Uterus (tissue), 3 donors: ENCODE measurements at regions not wholly inside any gene's neighbourhood (a gene's known extent, or its start where the extent isn't known, plus 50 kb on each side); places are given as distances from the start of the nearest gene placed in this dataset.

Experiments
- DNase-seq, 2 donors: peaks; one replicate each; pipeline ENCODE4 v3.0.0-alpha.2; 2019 to 2020
- H3K27ac ChIP-seq, 2 donors: fragments of 200-600 bp; sonication (generic); 1 replicate in 1 of 2; 2 replicates in 1 of 2; pipeline ENCODE4 v1.5.1; 2016 to 2018
- H3K27me3 ChIP-seq, 2 donors: fragments of 200-600 bp; sonication (generic); one replicate each; pipeline ENCODE4 v1.5.1; 2018 to 2019; ENCODE audit warnings: control low read depth in 1 of 2
- H3K36me3 ChIP-seq, 2 donors: fragments of 200-600 bp; sonication (generic); one replicate each; pipeline ENCODE4 v1.5.1; 2019; ENCODE audit warnings: control low read depth in 1 of 2
- H3K4me1 ChIP-seq, 2 donors: fragments of 200-600 bp; sonication (generic); one replicate each; pipeline ENCODE4 v1.5.1; 2018 to 2019; ENCODE audit warnings: control low read depth in 1 of 2
- H3K4me3 ChIP-seq, 2 donors: fragments of 200-600 bp; sonication (generic); 1 replicate in 1 of 2; 2 replicates in 1 of 2; pipeline ENCODE4 v1.5.1; 2018 to 2019; ENCODE audit warnings: mild to moderate bottlenecking in 1 of 2
- H3K9me3 ChIP-seq, 2 donors: fragments of 200-600 bp; sonication (generic); one replicate each; pipeline ENCODE4 v1.5.1; 2019; ENCODE audit warnings: control low read depth in 1 of 2
- CTCF ChIP-seq, 4 experiments: fragments of 200-600 bp in 2 of 4; fragments of 450-650 bp in 2 of 4; sonication (generic) in 2 of 4; IDR thresholded peaks; one replicate each; pipeline ENCODE4 v1.5.1; 2016 to 2019; ENCODE audit warnings: antibody characterized with exemption in 4 of 4, mild to moderate bottlenecking in 2 of 4, moderate library complexity in 1 of 4
- POLR2A ChIP-seq, 2 donors: fragments of 450-650 bp; IDR thresholded peaks; one replicate each; pipeline ENCODE4 v1.6.1; 2016; ENCODE audit warnings: antibody characterized with exemption in 2 of 2, mild to moderate bottlenecking in 1 of 2, moderate library complexity in 1 of 2
- intact Hi-C: fragments of 100-400 bp; cut with DNase I; formaldehyde crosslinking; loops from one replicate; pipeline ENCODE4 v1.15.1; 2023; ENCODE audit warnings: low total_unique reads
- donor health status: DM: yes; HTN: yes; CAD: no.

DNA sequence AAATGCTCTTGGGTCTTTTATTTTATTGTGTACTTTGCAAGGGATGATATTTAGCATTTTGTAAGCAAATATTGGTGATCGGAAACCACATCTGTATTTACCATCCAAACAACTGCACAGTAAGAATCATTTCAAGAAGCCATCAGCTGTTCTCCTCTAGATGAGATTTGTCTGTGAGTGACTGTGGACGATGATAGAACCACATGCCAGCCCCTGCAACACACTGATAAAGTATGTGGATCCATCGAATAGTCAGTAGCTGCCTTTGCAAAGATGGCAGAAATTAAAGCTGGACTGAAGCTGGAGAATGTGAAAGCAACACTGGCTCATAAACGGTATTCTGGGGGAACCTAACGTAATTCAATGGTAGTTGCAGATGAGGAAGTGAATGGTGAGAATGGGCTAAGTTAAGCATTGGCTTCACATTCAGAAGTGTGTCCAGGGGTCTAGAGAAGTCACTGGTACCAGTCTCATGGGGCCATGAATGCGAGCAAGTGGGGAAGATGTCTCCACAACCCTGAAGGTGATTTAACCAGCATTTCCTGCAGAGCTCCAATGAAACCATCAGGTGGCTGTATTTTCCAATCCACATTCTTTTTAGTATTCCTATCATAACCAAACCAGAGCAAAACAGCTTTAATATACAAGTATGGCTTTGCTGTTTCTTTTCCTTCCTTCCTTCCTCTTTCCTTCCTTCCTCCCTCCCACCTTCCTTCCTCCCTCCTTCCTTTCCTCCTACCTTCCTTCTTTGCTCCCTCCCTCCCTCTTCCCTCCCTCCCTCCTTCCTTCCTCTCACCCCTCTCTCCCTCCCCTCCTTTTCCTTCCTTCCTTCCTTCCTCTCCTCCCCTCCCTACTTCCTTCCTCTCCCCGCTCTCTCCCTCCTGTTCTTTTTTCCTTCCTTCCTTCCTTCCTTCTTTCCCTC is 169.4 kb downstream of the ABCA8 start:
- TF ChIP-seq CTCF (IDR thresholded peaks at IDR 0.05) (no peak), POLR2A (IDR thresholded peaks at IDR 0.05) (no peak)
- no peak overlapping the region for H3K4me3 ChIP-seq
- no peaks in the 10 kb centered on the region for H3K36me3 ChIP-seq
- no peak overlapping the region for H3K27ac ChIP-seq
- DNase-seq: no peak
- H3K9me3 ChIP-seq: no peaks in the 10 kb centered on the region
- intact Hi-C loops: no loop called here
- H3K4me1 ChIP-seq: no peaks in the 10 kb centered on the region
- H3K27me3 ChIP-seq: no peaks in the 10 kb centered on the region

DNA sequence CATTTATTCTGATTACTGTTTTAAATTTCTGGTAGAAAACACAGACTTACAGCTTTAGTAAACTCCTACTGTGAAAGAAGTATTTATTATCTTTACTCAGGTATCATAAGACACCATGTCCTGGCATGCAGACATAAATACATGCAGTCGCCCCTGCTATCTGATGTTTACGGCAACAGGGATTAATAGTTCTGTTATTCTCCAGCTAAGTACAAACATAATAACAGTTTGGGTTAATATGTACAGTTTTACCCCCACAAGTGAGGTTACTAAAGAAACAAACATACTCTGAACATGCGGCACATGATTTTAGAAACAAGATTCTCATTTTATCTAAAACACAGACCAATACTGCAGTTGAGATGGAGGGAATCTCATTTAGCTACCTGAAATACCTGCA is 170.8 kb downstream of the ABCA8 start:
- no peaks in the 10 kb centered on the region for H3K27me3 ChIP-seq
- H3K27ac ChIP-seq: no peak overlapping the region
- intact Hi-C loops: no loop called here

GRCh38 chr17:68783861-68784260 is 171.3 kb downstream of the ABCA8 start:
- intact Hi-C loops: no loop called here
- H3K27me3 ChIP-seq: no peaks in the 10 kb centered on the region
- H3K9me3 ChIP-seq: no peaks in the 10 kb centered on the region
- TF ChIP-seq POLR2A (IDR thresholded peaks at IDR 0.05): no peak
- TF ChIP-seq CTCF (IDR thresholded peaks at IDR 0.05): no peak
- no peaks in the 10 kb centered on the region for H3K4me1 ChIP-seq
- DNase-seq: no peak
- no peaks in the 10 kb centered on the region for H3K36me3 ChIP-seq
- no peak overlapping the region for H3K4me3 ChIP-seq
- no peak overlapping the region for H3K27ac ChIP-seq

More for the DNA sequence above, 170.8 kb downstream of the ABCA8 start:
- Histone ChIP-seq H3K36me3 (no peaks in the 10 kb centered on the region), H3K9me3 (no peaks in the 10 kb centered on the region), H3K4me1 (no peaks in the 10 kb centered on the region), H3K4me3 (no peak overlapping the region)
- DNase-seq: no peak
- TF ChIP-seq CTCF (IDR thresholded peaks at IDR 0.05): no peak
- no peak for TF ChIP-seq POLR2A (IDR thresholded peaks at IDR 0.05)

- intact Hi-C loops: no loop called here
- H3K4me1 ChIP-seq: no peaks in the 10 kb centered on the region
- H3K9me3 ChIP-seq: no peaks in the 10 kb centered on the region
- no peak overlapping the region for H3K27ac ChIP-seq
- TF ChIP-seq POLR2A (IDR thresholded peaks at IDR 0.05): no peak
- TF ChIP-seq CTCF (IDR thresholded peaks at IDR 0.05): no peak
- no peaks in the 10 kb centered on the region for H3K27me3 ChIP-seq
- no peaks in the 10 kb centered on the region for H3K36me3 ChIP-seq
- no peak overlapping the region for H3K4me3 ChIP-seq
- DNase-seq: peak in 1 of 2 donors; percentile 38
Observed at GRCh38 chr17:68782789-68783188, 172.4 kb downstream of the ABCA8 start.

GRCh38 chr17:68780596-68780995 is 174.6 kb downstream of the ABCA8 start:
- no peak for DNase-seq
- Histone ChIP-seq H3K9me3 (no peaks in the 10 kb centered on the region), H3K27me3 (no peaks in the 10 kb centered on the region), H3K4me1 (peaks cover 0 to 5% of the 10 kb centered on the region in 2 donors), H3K27ac (no peak overlapping the region), H3K36me3 (no peaks in the 10 kb centered on the region), H3K4me3 (no peak overlapping the region)
- no peak for TF ChIP-seq CTCF (IDR thresholded peaks at IDR 0.05)
- no peak for TF ChIP-seq POLR2A (IDR thresholded peaks at IDR 0.05)
- intact Hi-C loops: no loop called here
